Keratinocyte (primary cell): ENCODE measurements at regions not wholly inside any gene's neighbourhood (a gene's known extent, or its start where the extent isn't known, plus 50 kb on each side); places are given as distances from the start of the nearest gene placed in this dataset.

Experiments used
- DNase-seq: peaks from one replicate; pipeline ENCODE4 v3.0.0-alpha.2; 2011; ENCODE audit warnings: low read depth, missing footprints, low spot score
- FAIRE-seq: peaks from 2 replicates; lab custom pipeline; 2011; peaks lifted over from hg19 to GRCh38; lab: Jason Lieb, UNC
- H2AFZ ChIP-seq: 2 replicates; pipeline ENCODE4 v1.6.0; 2012; ENCODE audit warnings: low read length, control low read depth, inconsistent platforms; ENCODE audit not compliant: control insufficient read depth
- H3K27ac ChIP-seq: 2 replicates; pipeline ENCODE4 v1.5.1; 2011; ENCODE audit warnings: low read length; ENCODE audit not compliant: control insufficient read depth, insufficient read depth
- H3K27me3 ChIP-seq: 3 replicates; pipeline ENCODE4 v1.6.0; 2011; ENCODE audit warnings: low read length; ENCODE audit not compliant: control insufficient read depth, insufficient read depth; ENCODE audit errors: extremely low read depth
- H3K36me3 ChIP-seq, 2 experiments: 2 replicates in 1 of 2; 3 replicates in 1 of 2; pipeline ENCODE4 v1.5.1; 2011; ENCODE audit warnings: low read length in 2 of 2, mild to moderate bottlenecking in 1 of 2; ENCODE audit not compliant: control insufficient read depth in 2 of 2, insufficient read depth in 2 of 2; ENCODE audit errors: extremely low read depth in 1 of 2
- H3K4me1 ChIP-seq: 3 replicates; pipeline ENCODE4 v1.5.1; 2011; ENCODE audit warnings: low read length; ENCODE audit not compliant: control insufficient read depth, insufficient read depth; ENCODE audit errors: extremely low read depth
- H3K4me2 ChIP-seq: 3 replicates; pipeline ENCODE4 v1.6.0; 2011; ENCODE audit warnings: low read depth, low read length; ENCODE audit not compliant: control insufficient read depth, insufficient read depth; ENCODE audit errors: extremely low read depth
- H3K4me3 ChIP-seq, 3 experiments: fragments of 200-600 bp in 1 of 3; sonication (generic) in 1 of 3; 2 replicates in 2 of 3; 3 replicates in 1 of 3; pipeline ENCODE4 v1.5.1; 2011 to 2016; ENCODE audit warnings: low read length in 3 of 3, mild to moderate bottlenecking in 3 of 3, control low read depth in 2 of 3, inconsistent platforms in 1 of 3, low read depth in 1 of 3, mixed read lengths in 1 of 3, mixed run types in 1 of 3, moderate library complexity in 1 of 3; ENCODE audit not compliant: control insufficient read depth in 2 of 3, insufficient read depth in 2 of 3; ENCODE audit errors: extremely low read depth in 1 of 3
- H3K79me2 ChIP-seq: 2 replicates; pipeline ENCODE4 v1.6.0; 2012; ENCODE audit warnings: low read length; ENCODE audit not compliant: control insufficient read depth, insufficient read depth
- H3K9ac ChIP-seq: 3 replicates; pipeline ENCODE4 v1.6.0; 2011; ENCODE audit warnings: low read length; ENCODE audit not compliant: control insufficient read depth, insufficient read depth; ENCODE audit errors: extremely low read depth
- H3K9me1 ChIP-seq: 3 replicates; pipeline ENCODE4 v1.6.0; 2011; ENCODE audit warnings: low read length; ENCODE audit not compliant: control insufficient read depth, insufficient read depth; ENCODE audit errors: extremely low read depth
- H3K9me3 ChIP-seq: 2 replicates; pipeline ENCODE4 v1.5.1; 2012; ENCODE audit warnings: low read depth, low read length; ENCODE audit not compliant: control insufficient read depth
- H4K20me1 ChIP-seq: 3 replicates; pipeline ENCODE4 v1.6.0; 2011; ENCODE audit warnings: low read length; ENCODE audit not compliant: control insufficient read depth, insufficient read depth; ENCODE audit errors: extremely low read depth
- CTCF ChIP-seq, 3 experiments: IDR thresholded peaks in 1 of 3; conservative IDR thresholded peaks in 1 of 3; optimal IDR thresholded peaks in 1 of 3; 2 replicates in 2 of 3; 3 replicates in 1 of 3; pipeline versions ENCODE3 to v1.5.1; 2011; ENCODE audit warnings: low read length in 3 of 3, mild to moderate bottlenecking in 3 of 3, moderate library complexity in 2 of 3, control low read depth in 1 of 3, inconsistent platforms in 1 of 3; ENCODE audit not compliant: insufficient read depth in 2 of 3; ENCODE audit errors: extremely low read depth in 1 of 3
- EZH2 ChIP-seq: IDR thresholded peaks from one replicate; pipeline ENCODE4 v1.6.1; 2012; ENCODE audit warnings: inconsistent platforms, mild to moderate bottlenecking, low read length, moderate library complexity
- dilution Hi-C: fragments of 300-500 bp; cut with MboI; formaldehyde crosslinking; loops from one replicate; pipeline ENCODE4 v1.7.0; 2020; ENCODE audit warnings: low sequenced_read_pairs; ENCODE audit not compliant: extremely low pct_ligation_motif_present

GRCh38 chr12:64993461-64993860 lies 127.6 kb downstream of the WIF1 start:
- Histone ChIP-seq H2AFZ (no peak overlapping the region), H3K9me1 (no peaks in the 10 kb centered on the region), H3K4me1 (peaks cover 33% of the 10 kb centered on the region), H3K9me3 (no peaks in the 10 kb centered on the region), H3K79me2 (no peaks in the 10 kb centered on the region), H3K36me3 (no peaks in the 10 kb centered on the region), H3K9ac (no peak overlapping the region), H3K27me3 (no peaks in the 10 kb centered on the region), H3K4me2 (no peak overlapping the region), H4K20me1 (no peaks in the 10 kb centered on the region), H3K4me3 (no peak overlapping the region), H3K27ac (no peak overlapping the region)
- FAIRE-seq (no peak), DNase-seq (no peak)
- dilution Hi-C loops: no loop called here
- TF ChIP-seq CTCF (optimal IDR thresholded peaks at IDR 0.05 in 1 of 3, IDR thresholded peaks at IDR 0.05 in 1 of 3, conservative IDR thresholded peaks at IDR 0.05 in 1 of 3; ENCODE audit: extremely low read depth in 1 of 3, insufficient read depth in 2 of 3, low read length in 3 of 3) (no peak), EZH2 (no peak)

- peaks cover 34% of the 10 kb centered on the region for H3K4me1 ChIP-seq
- no peaks in the 10 kb centered on the region for H3K27me3 ChIP-seq
- no peak overlapping the region for H3K9ac ChIP-seq
- H3K9me1 ChIP-seq: no peaks in the 10 kb centered on the region
- H2AFZ ChIP-seq: no peak overlapping the region
- H3K4me2 ChIP-seq: peak overlapping the region; percentile 5
- no peaks in the 10 kb centered on the region for H3K79me2 ChIP-seq
- H3K9me3 ChIP-seq: no peaks in the 10 kb centered on the region
- peak; percentile 79 for FAIRE-seq
- TF ChIP-seq CTCF (optimal IDR thresholded peaks at IDR 0.05 in 1 of 3, IDR thresholded peaks at IDR 0.05 in 1 of 3, conservative IDR thresholded peaks at IDR 0.05 in 1 of 3; ENCODE audit: extremely low read depth in 1 of 3, insufficient read depth in 2 of 3, low read length in 3 of 3) (no peak), EZH2 (no peak)
- dilution Hi-C loops: no loop called here
- no peak overlapping the region for H3K27ac ChIP-seq
- H4K20me1 ChIP-seq: no peaks in the 10 kb centered on the region
- DNase-seq: peak; percentile 21
- no peak overlapping the region for H3K4me3 ChIP-seq
- no peaks in the 10 kb centered on the region for H3K36me3 ChIP-seq
These were observed 125.3 kb downstream of the WIF1 start for GRCh38 chr12:64995816-64996215.
